Transverse colon (tissue), 4 donors: ENCODE measurements at regions not wholly inside any gene's neighbourhood (a gene's known extent, or its start where the extent isn't known, plus 50 kb on each side); places are given as distances from the start of the nearest gene placed in this dataset.

ENCODE experiments used
- DNase-seq: peaks from one replicate; pipeline ENCODE4 v3.0.0-alpha.2; 2019
- H3K27ac ChIP-seq, 4 donors: fragments of 200-600 bp; sonication (generic); 2 replicates each; pipeline ENCODE4 v1.5.1; 2016 to 2018; ENCODE audit warnings: inconsistent platforms in 4 of 4
- H3K27me3 ChIP-seq: fragments of 200-600 bp; sonication (generic); 2 replicates; pipeline ENCODE4 v1.5.1; 2017; ENCODE audit warnings: inconsistent platforms
- H3K36me3 ChIP-seq, 4 donors: fragments of 200-600 bp; sonication (generic); 2 replicates each; pipeline ENCODE4 v1.5.1; 2017 to 2019; ENCODE audit warnings: inconsistent platforms in 4 of 4
- H3K4me1 ChIP-seq, 4 donors: fragments of 200-600 bp; sonication (generic); 2 replicates each; pipeline ENCODE4 v1.5.1; 2017 to 2020; ENCODE audit warnings: inconsistent platforms in 4 of 4
- H3K4me3 ChIP-seq, 4 donors: fragments of 200-600 bp; sonication (generic); 1 replicate in 1 of 4; 2 replicates in 3 of 4; pipeline versions ENCODE4 v1.5.1 to v1.6.1; 2017 to 2019; ENCODE audit warnings: inconsistent platforms in 4 of 4
- H3K9me3 ChIP-seq, 2 donors: fragments of 200-600 bp; sonication (generic); 2 replicates each; pipeline ENCODE4 v1.5.1; 2017 to 2019; ENCODE audit warnings: inconsistent platforms in 2 of 2
- EP300 ChIP-seq: sonication (generic); formaldehyde crosslinking; IDR thresholded peaks from one replicate; pipeline ENCODE4 v1.6.1; 2017; ENCODE audit warnings: antibody characterized with exemption, low read depth
- POLR2A ChIP-seq: fragments of 450-650 bp; IDR thresholded peaks from one replicate; pipeline ENCODE4 v1.6.1; 2016; ENCODE audit warnings: antibody characterized with exemption, mild to moderate bottlenecking, moderate library complexity
- POLR2AphosphoS5 ChIP-seq, 3 donors: sonication (generic); formaldehyde crosslinking; IDR thresholded peaks; one replicate each; pipeline ENCODE4 v1.6.1; 2016; ENCODE audit warnings: antibody characterized with exemption in 3 of 3
- WGBS, 2 donors: methylation state at CpG; one replicate each; pipeline ENCODE4 v1.1.5; 2018; ENCODE audit warnings: low coverage in 1 of 2; 5-methylcytosine and 5-hydroxymethylcytosine counted together
- in situ Hi-C, 4 donors: fragments of 200-750 bp; cut with MboI; loops; one replicate each; pipeline versions ENCODE4 v1.15.0 to v1.15.1; 2017; ENCODE audit warnings: low sequenced_read_pairs in 3 of 4, low pct_ligation_motif_present in 1 of 4, low pct_unique_long_range_greater_than_20kb in 1 of 4
- intact Hi-C: fragments of 100-400 bp; cut with DNase I; formaldehyde crosslinking; loops from one replicate; pipeline ENCODE4 v1.15.1; 2023; ENCODE audit warnings: low total_unique reads
- TF ChIP-seq, protein P1 (sequence below), 5 experiments: fragments of 200-600 bp in 3 of 5; fragments of 450-650 bp in 2 of 5; sonication (generic) in 3 of 5; IDR thresholded peaks; 1 replicate in 2 of 5; 2 replicates in 3 of 5; pipeline ENCODE4 v1.5.1; 2016 to 2017; ENCODE audit warnings: antibody characterized with exemption in 5 of 5, inconsistent platforms in 3 of 5, mild to moderate bottlenecking in 2 of 5, moderate library complexity in 1 of 5

DNA sequence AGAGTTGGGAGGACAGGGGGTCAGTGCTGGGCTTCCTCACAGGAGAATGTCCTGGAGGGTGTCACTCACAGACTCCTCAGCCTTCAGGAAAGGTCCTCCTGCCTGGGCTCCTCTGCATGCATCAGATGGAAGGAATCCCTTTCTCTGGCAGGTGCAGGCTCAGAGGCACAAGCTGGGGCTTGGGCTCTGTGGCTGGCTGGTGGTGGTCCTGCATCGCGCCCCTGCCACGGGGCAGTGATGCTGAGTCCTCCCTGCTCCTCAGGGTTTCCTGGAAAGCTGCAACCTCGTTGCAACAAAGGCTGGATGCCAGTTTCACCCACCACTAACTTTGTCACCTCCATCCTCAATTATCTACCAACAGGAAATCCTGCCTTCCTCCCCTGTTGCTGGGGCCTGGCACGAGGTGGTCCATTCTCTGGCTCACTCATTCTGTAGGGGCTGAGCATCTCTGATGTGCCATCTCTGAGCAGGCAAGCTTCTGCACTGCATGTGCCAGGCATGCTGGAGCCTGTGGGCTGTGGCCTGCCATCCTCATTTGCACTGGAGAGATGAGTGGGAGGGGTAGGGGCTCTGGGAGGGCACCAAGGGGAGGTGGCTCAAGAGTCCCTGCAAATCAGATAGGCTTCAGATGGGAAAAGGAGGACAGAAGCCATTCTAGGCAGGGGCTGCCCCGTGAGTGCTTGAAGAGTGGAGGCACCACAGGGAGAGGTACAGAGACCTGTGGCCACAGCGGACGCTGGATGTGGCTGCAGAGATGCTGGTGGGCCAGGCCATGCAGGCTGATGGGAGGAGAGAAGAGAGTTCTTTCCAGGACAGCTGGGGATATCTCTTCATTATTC lies 272.6 kb upstream of the HS6ST1 start:
- Histone ChIP-seq H3K36me3 (no peaks in the 10 kb centered on the region), H3K4me1 (no peaks in the 10 kb centered on the region), H3K27ac (no peak overlapping the region), H3K27me3 (no peaks in the 10 kb centered on the region), H3K4me3 (no peak overlapping the region), H3K9me3 (no peaks in the 10 kb centered on the region)
- in situ Hi-C loops, result no loop called here
- intact Hi-C loops, result no loop called here
- DNase-seq, result no peak
- TF ChIP-seq POLR2A, result no peak
- TF ChIP-seq, protein P1, sequence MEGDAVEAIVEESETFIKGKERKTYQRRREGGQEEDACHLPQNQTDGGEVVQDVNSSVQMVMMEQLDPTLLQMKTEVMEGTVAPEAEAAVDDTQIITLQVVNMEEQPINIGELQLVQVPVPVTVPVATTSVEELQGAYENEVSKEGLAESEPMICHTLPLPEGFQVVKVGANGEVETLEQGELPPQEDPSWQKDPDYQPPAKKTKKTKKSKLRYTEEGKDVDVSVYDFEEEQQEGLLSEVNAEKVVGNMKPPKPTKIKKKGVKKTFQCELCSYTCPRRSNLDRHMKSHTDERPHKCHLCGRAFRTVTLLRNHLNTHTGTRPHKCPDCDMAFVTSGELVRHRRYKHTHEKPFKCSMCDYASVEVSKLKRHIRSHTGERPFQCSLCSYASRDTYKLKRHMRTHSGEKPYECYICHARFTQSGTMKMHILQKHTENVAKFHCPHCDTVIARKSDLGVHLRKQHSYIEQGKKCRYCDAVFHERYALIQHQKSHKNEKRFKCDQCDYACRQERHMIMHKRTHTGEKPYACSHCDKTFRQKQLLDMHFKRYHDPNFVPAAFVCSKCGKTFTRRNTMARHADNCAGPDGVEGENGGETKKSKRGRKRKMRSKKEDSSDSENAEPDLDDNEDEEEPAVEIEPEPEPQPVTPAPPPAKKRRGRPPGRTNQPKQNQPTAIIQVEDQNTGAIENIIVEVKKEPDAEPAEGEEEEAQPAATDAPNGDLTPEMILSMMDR (IDR thresholded peaks at IDR 0.05), result no peak
- no peak for TF ChIP-seq EP300
- TF ChIP-seq POLR2AphosphoS5 (IDR thresholded peaks at IDR 0.05), result no peak
- 65% methylated on average over 7 of the region's 8 CpGs; no CpG with 5 or more reads in 1 of the 2 donors for WGBS, 2 donors

DNA sequence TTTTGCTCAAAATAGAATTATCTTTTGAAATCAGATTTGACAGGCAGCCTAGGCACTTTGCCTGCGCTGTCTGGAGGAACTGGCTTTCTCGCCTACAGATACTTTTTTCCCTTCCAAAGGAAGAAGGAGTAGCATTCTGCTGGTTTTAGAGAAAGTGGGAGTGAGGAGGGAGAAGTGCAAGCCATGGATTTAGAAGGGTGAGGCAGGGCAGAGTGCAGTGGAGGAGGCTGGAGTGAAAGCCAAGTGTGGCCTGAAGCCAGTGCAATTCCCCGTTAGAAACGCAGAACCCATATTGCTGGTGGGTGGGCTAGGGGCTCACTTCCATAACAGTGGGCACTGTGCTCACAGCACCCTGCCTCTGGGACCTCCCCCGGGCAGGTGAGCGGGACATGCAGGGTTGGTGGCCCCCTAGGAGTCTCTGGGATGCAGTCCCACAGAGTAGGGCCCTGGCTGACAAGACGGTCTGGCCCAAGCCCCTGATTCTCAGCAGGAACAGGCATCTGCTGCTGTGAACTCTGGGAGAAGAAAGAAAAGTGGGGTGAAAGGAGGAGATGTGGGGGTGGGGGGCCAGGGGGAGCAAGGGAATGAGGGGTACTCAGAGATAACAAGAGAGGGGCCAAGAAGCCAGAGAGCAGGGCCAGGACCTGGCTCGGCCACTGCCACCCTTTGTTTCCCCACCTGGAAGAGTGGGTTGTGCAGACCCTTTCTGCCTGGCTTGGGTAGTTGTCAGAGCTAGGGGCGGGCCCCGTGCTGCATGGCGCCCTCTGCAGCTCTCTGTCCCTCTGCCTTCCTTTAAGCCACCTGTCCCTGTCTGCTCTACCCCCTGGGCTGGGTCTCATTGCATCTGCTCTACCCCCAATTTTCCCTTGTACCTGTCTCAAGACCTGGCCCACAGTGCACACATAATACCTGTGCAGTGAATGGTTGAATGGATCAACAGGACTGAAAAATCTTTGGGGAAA lies 273.5 kb upstream of the HS6ST1 start:
- intact Hi-C loops, result no loop called here
- H3K36me3 ChIP-seq, result no peaks in the 10 kb centered on the region
- H3K27me3 ChIP-seq, result no peaks in the 10 kb centered on the region
- TF ChIP-seq, protein P1 (IDR thresholded peaks at IDR 0.05), result no peak
- TF ChIP-seq POLR2AphosphoS5 (IDR thresholded peaks at IDR 0.05), result no peak
- no peak for TF ChIP-seq EP300
- TF ChIP-seq POLR2A, result no peak
- DNase-seq, result no peak
- no peaks in the 10 kb centered on the region for H3K9me3 ChIP-seq
- WGBS, 2 donors, result 85 to 89% methylated on average over 6 to 10 of the region's 11 CpGs
- H3K4me1 ChIP-seq, result no peaks in the 10 kb centered on the region
- no peak overlapping the region for H3K27ac ChIP-seq
- in situ Hi-C loops, result no loop called here
- H3K4me3 ChIP-seq, result no peak overlapping the region

DNA sequence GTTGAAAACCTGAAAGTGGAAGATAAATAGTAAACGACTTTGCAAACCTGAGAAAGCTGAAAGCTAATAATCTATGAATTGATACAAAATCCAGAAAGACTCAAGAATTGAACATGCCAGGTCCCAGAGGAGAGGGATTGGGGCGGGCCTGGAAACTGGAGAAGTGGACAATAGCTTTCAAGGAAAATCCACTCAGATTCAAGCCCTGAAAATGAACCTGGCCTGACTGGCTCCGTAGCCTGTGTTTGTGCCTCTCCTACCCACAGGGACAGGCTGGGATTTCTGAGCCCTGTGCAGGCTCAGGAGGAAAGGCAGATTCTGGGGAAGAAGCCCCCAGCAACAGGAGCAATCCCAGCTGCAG lies 274.8 kb upstream of the HS6ST1 start:
- 79 to 95% methylated on average over 2 to 3 of the region's 3 CpGs for WGBS, 2 donors
- intact Hi-C loops (no loop called here), in situ Hi-C loops (no loop called here)
- no peak overlapping the region for H3K4me3 ChIP-seq
- H3K27me3 ChIP-seq, result no peaks in the 10 kb centered on the region
- no peak for DNase-seq
- TF ChIP-seq, protein P1 (IDR thresholded peaks at IDR 0.05), result no peak
- TF ChIP-seq EP300 (no peak), POLR2A (no peak), POLR2AphosphoS5 (IDR thresholded peaks at IDR 0.05) (no peak)
- H3K4me1 ChIP-seq, result no peaks in the 10 kb centered on the region
- H3K36me3 ChIP-seq, result no peaks in the 10 kb centered on the region
- H3K9me3 ChIP-seq, result no peaks in the 10 kb centered on the region
- no peak overlapping the region for H3K27ac ChIP-seq
